Activated T-helper 2 cell treated with anti-CD3 and anti-CD28 coated beads, Interferon-gamma antibody, Interleukin-2, Interleukin-4, amounts not matched to agents 10 μg/mL and 5 μg/mL and 100 μg/mL, durations not matched to agents 14 hours and 24 hours and 36 hours (primary cell): ENCODE measurements at regions not wholly inside any gene's neighbourhood (a gene's known extent, or its start where the extent isn't known, plus 50 kb on each side); places are given as distances from the start of the nearest gene placed in this dataset.

Source experiments
- DNase-seq: peaks from one replicate; pipeline ENCODE4 v3.0.0; 2021; ENCODE audit warnings: low spot score
- H3K27ac Mint-ChIP-seq: one replicate; pipeline ENCODE4 v1.8.0; 2021; ENCODE audit warnings: mixed read lengths
- H3K27me3 Mint-ChIP-seq: one replicate; pipeline ENCODE4 v1.8.0; 2021; ENCODE audit warnings: low read depth, mixed read lengths
- H3K36me3 Mint-ChIP-seq: one replicate; pipeline ENCODE4 v1.8.0; 2021; ENCODE audit warnings: low read depth, mixed read lengths
- H3K4me1 Mint-ChIP-seq: one replicate; pipeline ENCODE4 v1.8.0; 2021; ENCODE audit warnings: low read depth, mixed read lengths
- H3K4me3 Mint-ChIP-seq: one replicate; pipeline ENCODE4 v1.8.0; 2021; ENCODE audit warnings: low read depth, mild to moderate bottlenecking, moderate library complexity, mixed read lengths
- H3K9me3 Mint-ChIP-seq: one replicate; pipeline ENCODE4 v1.8.0; 2021; ENCODE audit warnings: mixed read lengths
- intact Hi-C: fragments of 100-400 bp; cut with micrococcal nuclease; formaldehyde crosslinking; loops from one replicate; pipeline ENCODE4 v1.15.1; 2023

GRCh38 chr14:34363733-34364134, 98.3 kb downstream of the SPTSSA start:
- Mint-ChIP-seq H3K27ac (no peak overlapping the region), H3K9me3 (no peaks in the 10 kb centered on the region), H3K4me3 (no peak overlapping the region), H3K36me3 (no peaks in the 10 kb centered on the region), H3K4me1 (peaks cover 3% of the 10 kb centered on the region), H3K27me3 (peaks cover 7% of the 10 kb centered on the region)
- intact Hi-C loops, result no loop called here
- no peak for DNase-seq

GRCh38 chr14:34362641-34363251, 99.3 kb downstream of the SPTSSA start:
- Mint-ChIP-seq H3K27ac (no peak overlapping the region), H3K27me3 (peaks cover 7% of the 10 kb centered on the region), H3K36me3 (no peaks in the 10 kb centered on the region), H3K4me1 (peaks cover 3% of the 10 kb centered on the region), H3K4me3 (no peak overlapping the region), H3K9me3 (no peaks in the 10 kb centered on the region)
- intact Hi-C loops, result no loop called here
- no peak for DNase-seq

DNA sequence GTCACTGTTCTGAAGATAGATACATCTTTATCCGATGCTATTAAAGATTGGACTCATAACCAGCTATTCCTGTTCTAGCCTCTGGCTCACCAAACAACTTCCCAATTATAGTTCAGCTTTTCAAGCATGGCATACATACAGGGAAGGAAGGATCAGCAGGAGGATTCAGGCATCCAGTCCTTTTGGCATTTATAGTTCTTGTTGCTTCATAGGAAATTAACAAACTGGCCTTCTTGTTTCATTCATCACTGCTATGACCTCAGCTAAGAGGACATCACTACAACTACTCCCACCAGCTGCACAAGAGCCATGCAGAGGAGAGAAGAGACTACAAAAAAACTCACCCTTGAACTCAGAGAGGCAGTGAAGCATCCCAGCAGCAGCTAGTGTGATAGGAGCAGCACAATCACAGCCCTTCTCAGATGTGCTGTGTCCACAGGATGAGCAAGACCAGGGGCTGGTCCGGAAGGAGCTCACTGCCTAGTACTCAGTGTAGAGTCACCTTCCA, 100.5 kb downstream of the SPTSSA start:
- Mint-ChIP-seq H3K27ac (no peak overlapping the region), H3K27me3 (peaks cover 7% of the 10 kb centered on the region), H3K9me3 (no peaks in the 10 kb centered on the region), H3K36me3 (no peaks in the 10 kb centered on the region), H3K4me3 (no peak overlapping the region), H3K4me1 (peaks cover 3% of the 10 kb centered on the region)
- intact Hi-C loops, result no loop called here
- DNase-seq, result no peak

DNA sequence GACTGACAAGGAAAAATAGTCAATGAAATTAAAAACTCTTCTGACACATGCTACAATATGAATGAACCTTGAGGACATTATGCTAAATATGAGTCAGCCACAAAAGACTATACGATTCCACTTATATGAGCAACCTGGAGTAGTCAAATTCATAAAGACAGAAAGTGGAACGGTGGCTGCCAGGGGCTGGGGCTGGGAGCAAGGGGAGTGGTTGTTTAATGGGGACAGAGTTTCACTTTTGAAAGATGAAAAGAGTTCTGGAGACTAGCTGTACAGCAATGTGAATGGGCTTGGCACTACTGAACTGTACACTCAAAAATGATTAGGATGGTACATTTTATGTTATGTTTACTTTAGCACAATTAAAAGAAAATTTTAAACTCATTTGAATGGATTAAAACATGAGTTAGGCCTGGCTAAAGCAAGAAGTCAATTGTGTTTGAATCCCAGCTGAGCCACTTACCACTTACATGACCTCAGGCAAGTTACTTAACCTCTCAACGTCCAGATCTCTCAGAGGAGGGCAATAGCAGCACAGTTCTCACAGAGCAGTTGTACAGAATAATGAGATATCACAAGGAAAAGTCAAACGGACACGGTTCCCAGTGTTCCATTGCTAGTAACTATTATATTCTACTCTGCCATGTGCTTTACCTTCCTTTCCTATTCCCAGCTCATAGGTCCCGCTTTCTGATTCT, 102.5 kb downstream of the SPTSSA start:
- Mint-ChIP-seq H3K4me3 (no peak overlapping the region), H3K27ac (no peak overlapping the region), H3K36me3 (no peaks in the 10 kb centered on the region), H3K27me3 (peaks cover 4% of the 10 kb centered on the region), H3K9me3 (no peaks in the 10 kb centered on the region), H3K4me1 (peaks cover 3% of the 10 kb centered on the region)
- intact Hi-C loops, result no loop called here
- DNase-seq, result no peak

DNA sequence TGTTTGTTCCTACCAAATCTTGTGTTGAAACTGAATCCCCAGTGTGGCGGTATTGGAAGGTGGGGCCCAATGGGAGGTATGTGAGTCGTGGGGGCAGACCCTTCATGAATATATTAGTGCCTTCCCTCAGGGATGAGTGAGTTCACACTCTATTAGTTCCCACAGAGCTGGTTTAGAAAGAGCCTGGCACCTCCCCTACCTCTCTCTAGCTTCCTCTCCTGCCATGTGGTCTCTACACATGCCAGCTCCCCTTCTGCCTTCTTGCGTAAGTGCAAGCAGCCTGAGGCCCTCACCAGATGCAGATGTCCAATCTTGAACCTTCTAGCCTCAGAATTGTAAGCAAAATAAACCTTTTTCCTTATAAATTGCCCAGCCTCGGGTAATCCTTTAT, 105.8 kb downstream of the SPTSSA start:
- Mint-ChIP-seq H3K27ac (no peak overlapping the region), H3K4me3 (no peak overlapping the region), H3K36me3 (no peaks in the 10 kb centered on the region), H3K27me3 (no peaks in the 10 kb centered on the region), H3K9me3 (no peaks in the 10 kb centered on the region), H3K4me1 (peaks cover 3% of the 10 kb centered on the region)
- DNase-seq, result no peak
- intact Hi-C loops, result no loop called here

DNA sequence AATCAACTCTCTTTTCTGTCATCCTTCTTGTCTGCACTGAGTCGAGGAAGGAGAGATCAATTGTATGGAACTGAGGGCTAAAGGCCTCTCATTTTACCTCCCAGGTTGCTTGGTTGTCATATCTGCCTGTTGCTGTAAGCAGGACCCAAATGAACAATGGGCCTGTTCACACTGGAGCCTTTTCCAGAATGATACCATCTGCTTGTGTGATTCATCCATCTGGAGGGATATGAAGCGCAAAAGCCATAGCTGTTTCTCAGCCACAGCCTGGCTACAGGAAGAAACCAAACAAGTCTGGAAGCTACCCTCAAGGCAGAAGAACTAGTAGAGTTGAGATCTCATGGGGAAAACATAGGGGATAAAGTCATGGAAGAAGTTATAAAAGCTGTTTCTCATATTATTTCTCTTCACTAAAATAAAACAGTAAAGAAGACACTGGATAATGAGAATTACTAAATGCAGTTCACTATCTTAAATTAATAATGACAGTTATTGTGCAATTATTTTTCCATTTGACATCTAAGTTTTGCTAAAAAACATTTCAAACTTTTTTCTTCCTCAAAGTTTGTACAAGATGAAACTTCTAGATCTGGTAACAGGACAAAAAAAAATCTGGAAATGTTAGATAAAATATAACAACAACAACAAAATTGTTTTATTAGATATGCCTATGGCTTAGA, 106.3 kb downstream of the SPTSSA start:
- no peak for DNase-seq
- Mint-ChIP-seq H3K9me3 (no peaks in the 10 kb centered on the region), H3K27me3 (no peaks in the 10 kb centered on the region), H3K36me3 (no peaks in the 10 kb centered on the region), H3K4me3 (no peak overlapping the region), H3K4me1 (peaks cover 3% of the 10 kb centered on the region), H3K27ac (no peak overlapping the region)
- intact Hi-C loops, result no loop called here

DNA sequence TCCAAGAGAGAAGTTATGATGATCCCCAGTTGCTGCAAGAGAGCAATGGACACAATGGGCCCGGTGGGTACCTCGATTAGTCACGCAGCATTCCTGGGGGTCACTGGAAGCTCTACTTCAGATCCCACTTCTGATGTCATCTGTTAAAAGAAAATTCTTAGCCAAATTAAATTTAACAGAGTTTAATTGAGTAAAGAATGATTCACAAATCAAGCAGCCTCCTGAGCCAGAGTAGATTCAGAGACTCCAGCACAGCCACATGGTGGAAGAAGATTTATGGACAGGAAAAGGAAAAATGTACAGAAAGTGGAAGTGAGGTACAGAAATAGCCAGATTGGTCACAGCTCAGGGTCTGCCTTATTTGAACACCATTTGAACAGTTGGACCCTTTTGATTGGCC, 107.5 kb downstream of the SPTSSA start:
- H3K27ac Mint-ChIP-seq, result no peak overlapping the region
- H3K4me3 Mint-ChIP-seq, result no peak overlapping the region
- H3K36me3 Mint-ChIP-seq, result no peaks in the 10 kb centered on the region
- peaks cover 3% of the 10 kb centered on the region for H3K4me1 Mint-ChIP-seq
- intact Hi-C loops, result no loop called here
- H3K27me3 Mint-ChIP-seq, result no peaks in the 10 kb centered on the region
- H3K9me3 Mint-ChIP-seq, result no peaks in the 10 kb centered on the region
- DNase-seq, result no peak

GRCh38 chr14:34350903-34351302, 111.1 kb downstream of the SPTSSA start:
- H3K4me3 Mint-ChIP-seq, result no peak overlapping the region
- H3K9me3 Mint-ChIP-seq, result no peaks in the 10 kb centered on the region
- intact Hi-C loops, result no loop called here
- DNase-seq, result no peak
- no peaks in the 10 kb centered on the region for H3K36me3 Mint-ChIP-seq
- no peak overlapping the region for H3K27ac Mint-ChIP-seq
- H3K27me3 Mint-ChIP-seq, result no peaks in the 10 kb centered on the region
- H3K4me1 Mint-ChIP-seq, result no peaks in the 10 kb centered on the region

DNA sequence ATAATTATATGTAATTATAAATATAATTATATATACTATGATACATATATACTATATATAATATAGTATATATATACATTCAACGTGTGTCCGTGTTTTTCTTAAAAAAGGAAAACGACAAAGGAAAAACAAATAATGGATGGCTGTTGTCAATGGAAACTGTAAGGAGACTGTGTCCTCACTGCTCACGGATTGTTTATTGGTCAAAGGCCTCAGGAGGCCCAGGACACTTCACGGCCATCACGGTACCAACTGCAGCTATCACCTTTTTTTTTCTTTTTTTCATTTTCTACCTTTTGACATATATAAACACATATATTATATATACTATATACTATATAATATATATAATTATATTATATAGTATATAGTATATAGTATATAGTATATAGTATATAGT, 113.4 kb downstream of the SPTSSA start:
- no peak overlapping the region for H3K4me3 Mint-ChIP-seq
- no peaks in the 10 kb centered on the region for H3K27me3 Mint-ChIP-seq
- H3K36me3 Mint-ChIP-seq, result no peaks in the 10 kb centered on the region
- no peaks in the 10 kb centered on the region for H3K4me1 Mint-ChIP-seq
- H3K9me3 Mint-ChIP-seq, result no peaks in the 10 kb centered on the region
- no peak for DNase-seq
- H3K27ac Mint-ChIP-seq, result no peak overlapping the region
- intact Hi-C loops, result no loop called here

DNA sequence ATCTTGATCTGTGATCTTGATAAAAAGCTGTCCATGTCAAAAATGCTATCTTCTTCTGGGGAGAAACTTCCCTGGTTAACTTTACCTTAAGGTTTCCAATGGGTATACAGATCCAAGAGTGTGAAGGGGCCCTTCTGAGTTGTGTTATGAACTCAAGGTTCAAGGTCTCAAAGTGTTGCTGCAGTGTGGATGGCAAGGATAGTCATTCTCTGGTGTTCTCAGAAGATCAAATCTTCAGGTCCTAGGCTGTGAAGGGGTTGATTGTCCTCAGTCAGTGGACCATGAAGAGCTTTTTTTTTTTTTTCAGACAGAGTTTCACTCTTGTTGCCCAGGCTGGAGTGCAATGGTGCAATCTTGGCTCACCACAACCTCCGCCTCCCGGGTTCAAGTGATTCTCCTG, 114.4 kb downstream of the SPTSSA start:
- Mint-ChIP-seq H3K36me3 (no peaks in the 10 kb centered on the region), H3K9me3 (no peaks in the 10 kb centered on the region), H3K4me1 (no peaks in the 10 kb centered on the region), H3K27ac (no peak overlapping the region), H3K27me3 (no peaks in the 10 kb centered on the region), H3K4me3 (no peak overlapping the region)
- no peak for DNase-seq
- intact Hi-C loops, result no loop called here

DNA sequence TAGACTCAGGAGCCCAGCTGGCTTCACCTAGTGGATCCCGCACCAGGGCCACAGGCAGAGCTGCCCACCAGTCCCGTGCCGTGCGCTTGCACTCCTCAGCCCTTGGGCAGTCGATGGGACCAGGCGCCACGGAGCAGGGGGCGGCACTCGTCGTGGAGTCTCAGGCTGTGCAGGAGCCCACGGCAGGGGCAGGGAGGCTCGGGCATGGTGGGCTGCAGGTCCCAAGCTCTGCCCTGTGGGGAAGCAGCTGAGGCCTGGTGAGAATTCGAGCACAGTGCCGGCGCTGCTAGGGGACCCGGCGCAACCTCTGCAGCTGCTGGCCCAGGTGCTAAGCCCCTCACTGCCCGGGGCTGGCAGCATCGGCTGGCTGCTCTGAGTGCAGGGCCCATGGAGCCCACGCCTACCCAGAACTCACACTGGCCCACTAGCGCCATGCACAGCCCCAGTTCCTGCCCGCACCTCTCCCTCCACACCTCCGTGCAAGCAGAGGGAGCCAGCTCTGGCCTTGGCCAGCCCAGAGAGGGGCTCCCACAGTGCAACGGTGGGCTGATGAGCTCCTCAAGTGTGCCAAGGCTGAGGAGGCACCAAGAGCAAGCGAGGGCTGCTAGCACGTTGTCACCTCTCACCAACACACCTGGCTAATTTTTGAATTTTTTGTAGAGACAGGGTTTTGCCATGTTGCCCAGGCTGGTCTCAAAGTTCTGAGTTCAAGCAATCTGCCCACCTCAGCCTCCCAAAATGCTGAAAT, 116.1 kb downstream of the SPTSSA start:
- H3K9me3 Mint-ChIP-seq, result no peaks in the 10 kb centered on the region

DNA sequence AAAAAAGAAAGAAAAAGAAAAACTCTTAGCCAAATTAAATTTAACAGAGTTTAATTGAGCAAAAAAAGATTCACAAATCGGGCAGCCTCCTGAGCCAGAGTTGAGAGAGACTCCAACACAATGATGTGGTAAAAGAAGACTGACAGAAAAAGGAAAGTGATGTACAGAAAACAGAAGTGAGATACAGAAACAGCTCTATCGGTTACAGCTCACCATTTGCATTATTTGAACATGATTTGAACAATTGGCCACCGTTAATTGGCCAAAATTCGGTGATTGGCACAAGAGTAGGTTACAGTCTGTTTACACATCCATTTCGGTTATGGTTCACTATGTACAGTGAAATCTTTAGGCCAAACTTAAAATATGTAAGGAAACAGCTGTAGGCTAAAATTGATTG, 117.7 kb downstream of the SPTSSA start:
- Mint-ChIP-seq H3K36me3 (no peaks in the 10 kb centered on the region), H3K27me3 (no peaks in the 10 kb centered on the region), H3K4me3 (no peak overlapping the region), H3K27ac (no peak overlapping the region), H3K4me1 (no peaks in the 10 kb centered on the region), H3K9me3 (no peaks in the 10 kb centered on the region)
- no peak for DNase-seq
- intact Hi-C loops, result no loop called here

More for the DNA sequence above, 116.1 kb downstream of the SPTSSA start:
- DNase-seq, result no peak
- no peaks in the 10 kb centered on the region for H3K4me1 Mint-ChIP-seq
- no peak overlapping the region for H3K27ac Mint-ChIP-seq
- intact Hi-C loops, result no loop called here
- no peak overlapping the region for H3K4me3 Mint-ChIP-seq
- no peaks in the 10 kb centered on the region for H3K36me3 Mint-ChIP-seq
- no peaks in the 10 kb centered on the region for H3K27me3 Mint-ChIP-seq
